GM13977 (cell line): ENCODE measurements at regions not wholly inside any gene's neighbourhood (a gene's known extent, or its start where the extent isn't known, plus 50 kb on each side); places are given as distances from the start of the nearest gene placed in this dataset.

Source experiments
- DNase-seq: peaks from one replicate; pipeline ENCODE4 v3.0.0; 2012; ENCODE audit warnings: low spot score
- in situ Hi-C: fragments of 300-500 bp; cut with MboI; formaldehyde crosslinking; loops from one replicate; pipeline ENCODE4 v1.12.0; 2022; ENCODE audit warnings: low sequenced_read_pairs, low pct_unique_long_range_greater_than_20kb, mixed read lengths, inconsistent platforms; ENCODE audit not compliant: unreplicated experiment
- TF ChIP-seq, protein P1 (sequence below): IDR thresholded peaks from 2 replicates; pipeline ENCODE4 v1.5.1; 2012; ENCODE audit warnings: mild to moderate bottlenecking, control low read depth; ENCODE audit not compliant: insufficient read depth; ENCODE audit errors: extremely low read depth, missing control alignments

DNA sequence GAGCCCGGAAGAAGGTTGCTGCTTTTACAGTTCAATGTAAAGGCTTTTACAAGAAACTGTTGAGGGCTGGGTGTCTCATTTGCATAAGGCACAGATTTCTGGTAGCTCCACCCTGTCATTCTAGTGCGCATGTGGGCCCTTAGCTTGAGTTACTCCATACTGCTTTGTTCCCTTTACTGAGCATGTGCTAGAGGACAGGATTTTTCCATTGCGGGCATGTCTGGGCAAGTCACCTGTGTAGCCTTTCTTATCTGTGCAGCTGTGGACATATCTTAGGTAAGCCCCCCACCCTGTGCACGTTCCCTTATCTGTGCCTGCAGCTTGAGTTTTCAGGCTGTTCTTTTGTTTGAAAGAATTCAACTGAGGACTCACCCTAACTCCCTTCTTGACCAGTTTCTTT lies 56.2 kb upstream of the ARHGAP5 start:
- no peak for DNase-seq
- TF ChIP-seq, protein P1, sequence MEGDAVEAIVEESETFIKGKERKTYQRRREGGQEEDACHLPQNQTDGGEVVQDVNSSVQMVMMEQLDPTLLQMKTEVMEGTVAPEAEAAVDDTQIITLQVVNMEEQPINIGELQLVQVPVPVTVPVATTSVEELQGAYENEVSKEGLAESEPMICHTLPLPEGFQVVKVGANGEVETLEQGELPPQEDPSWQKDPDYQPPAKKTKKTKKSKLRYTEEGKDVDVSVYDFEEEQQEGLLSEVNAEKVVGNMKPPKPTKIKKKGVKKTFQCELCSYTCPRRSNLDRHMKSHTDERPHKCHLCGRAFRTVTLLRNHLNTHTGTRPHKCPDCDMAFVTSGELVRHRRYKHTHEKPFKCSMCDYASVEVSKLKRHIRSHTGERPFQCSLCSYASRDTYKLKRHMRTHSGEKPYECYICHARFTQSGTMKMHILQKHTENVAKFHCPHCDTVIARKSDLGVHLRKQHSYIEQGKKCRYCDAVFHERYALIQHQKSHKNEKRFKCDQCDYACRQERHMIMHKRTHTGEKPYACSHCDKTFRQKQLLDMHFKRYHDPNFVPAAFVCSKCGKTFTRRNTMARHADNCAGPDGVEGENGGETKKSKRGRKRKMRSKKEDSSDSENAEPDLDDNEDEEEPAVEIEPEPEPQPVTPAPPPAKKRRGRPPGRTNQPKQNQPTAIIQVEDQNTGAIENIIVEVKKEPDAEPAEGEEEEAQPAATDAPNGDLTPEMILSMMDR = no peak
- in situ Hi-C loops = no loop called here

DNA sequence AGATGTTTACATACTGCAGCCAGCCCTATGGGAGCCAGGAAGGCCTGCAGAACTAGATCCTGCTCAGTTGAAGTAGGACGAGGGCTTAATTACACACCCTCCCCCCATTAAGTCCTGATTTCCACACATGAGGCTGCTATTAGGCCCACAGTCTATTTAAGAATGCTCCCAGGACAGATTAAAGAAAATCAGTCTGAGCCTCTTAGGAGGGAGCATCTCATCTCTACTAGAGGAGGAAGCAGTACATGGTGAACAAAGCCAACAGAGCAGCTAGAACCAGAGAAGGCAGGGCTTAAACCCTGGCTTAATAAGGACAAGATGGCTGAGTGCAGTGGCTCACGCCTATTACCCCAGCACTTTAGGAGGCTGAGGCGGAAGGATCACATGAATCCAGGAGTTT lies 55.8 kb upstream of the ARHGAP5 start:
- in situ Hi-C loops = no loop called here
- TF ChIP-seq, protein P1 = no peak
- DNase-seq = no peak

DNA sequence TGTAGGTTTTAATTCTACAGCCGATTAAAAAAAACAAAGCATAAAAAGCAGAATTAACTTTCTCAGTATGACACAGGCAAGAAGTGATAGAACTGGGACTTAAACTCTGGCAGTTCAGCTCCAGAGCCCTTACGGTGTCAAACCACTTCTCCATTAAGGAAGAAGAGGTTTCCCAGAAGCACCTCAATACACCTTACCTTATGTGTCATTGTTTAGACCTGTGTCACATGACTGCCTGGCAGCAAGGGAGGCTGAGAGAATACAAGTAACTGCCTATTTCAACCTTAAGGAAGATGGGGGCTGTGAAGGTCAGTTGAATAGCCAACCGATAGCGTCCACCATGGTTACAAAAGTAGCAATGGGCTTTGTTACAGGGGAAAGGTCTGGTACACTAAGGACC lies 54.6 kb upstream of the ARHGAP5 start:
- no peak for DNase-seq
- in situ Hi-C loops = no loop called here
- TF ChIP-seq, protein P1 = no peak

GRCh38 chr14:32022938-32023466 lies 54.1 kb upstream of the ARHGAP5 start:
- in situ Hi-C loops = no loop called here
- DNase-seq = no peak
- TF ChIP-seq, protein P1 = no peak

DNA sequence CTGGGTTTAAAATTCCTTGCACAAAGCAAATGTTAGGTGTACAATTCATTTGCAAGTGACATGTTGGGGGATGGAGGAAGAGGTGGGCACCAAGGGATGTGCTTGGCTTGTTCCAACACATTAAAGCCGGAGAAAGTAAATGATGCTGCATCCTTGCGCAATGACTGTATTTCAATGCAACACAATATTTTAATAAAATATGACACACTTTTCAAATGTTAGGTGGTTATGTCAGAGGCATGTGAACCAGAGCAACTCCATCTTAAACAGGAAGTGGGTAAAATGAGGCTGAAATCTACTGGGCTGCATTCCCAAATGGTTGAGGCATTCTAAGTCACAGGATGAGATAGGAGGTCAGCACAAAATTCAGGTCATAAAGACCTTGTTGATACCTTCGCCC lies 53.6 kb upstream of the ARHGAP5 start:
- DNase-seq = no peak
- in situ Hi-C loops = no loop called here
- TF ChIP-seq, protein P1 = no peak

- DNase-seq = no peak
- in situ Hi-C loops = no loop called here
- TF ChIP-seq, protein P1 = no peak
Measured at GRCh38 chr14:32027255-32027939, 49.7 kb upstream of the ARHGAP5 start.
